ENCODE measurements at regions not wholly inside any gene's neighbourhood (a gene's known extent, or its start where the extent isn't known, plus 50 kb on each side); places are given as distances from the start of the nearest gene placed in this dataset.

DNA sequence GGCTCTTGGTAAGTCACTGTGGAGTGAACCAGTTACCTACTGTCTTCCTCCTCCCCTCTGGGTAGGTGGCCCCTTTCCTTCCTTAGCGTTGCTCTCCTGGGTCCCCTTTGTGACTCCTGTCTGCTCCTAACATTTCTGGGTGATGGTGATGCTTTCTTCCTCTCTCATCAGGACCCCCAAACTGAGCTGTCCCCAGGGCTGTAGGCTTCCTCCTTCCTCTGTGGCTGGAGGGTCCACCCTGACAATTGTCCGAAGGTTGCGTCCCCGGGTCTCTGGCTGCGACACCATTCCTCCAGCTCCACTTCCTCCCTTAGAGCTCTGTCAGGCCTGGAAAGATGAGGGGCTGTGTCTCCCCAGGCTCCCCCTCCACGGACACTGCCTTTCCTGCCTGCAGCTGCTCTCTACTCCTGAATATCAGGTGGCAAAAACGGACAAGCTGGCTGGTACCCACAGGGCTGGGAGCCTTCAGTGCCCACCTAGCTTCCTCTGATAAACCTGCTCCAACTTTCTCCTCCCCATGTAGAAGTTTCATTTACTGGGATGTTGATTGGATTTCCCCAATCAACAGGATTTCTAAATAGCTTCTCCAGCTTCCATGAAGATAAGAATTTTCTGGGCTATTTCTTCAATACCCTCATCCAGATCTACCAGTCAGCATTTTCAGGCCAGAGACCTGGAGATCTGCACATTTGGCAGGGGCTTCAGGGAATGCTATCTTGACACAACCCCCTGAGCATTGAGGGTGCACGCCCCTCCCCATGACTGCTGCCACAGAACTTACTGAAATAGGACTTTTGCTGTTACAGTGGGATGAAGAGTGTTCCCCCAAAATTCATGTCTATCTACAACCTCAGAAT is 506.5 kb downstream of the TCERG1L start:
- Histone ChIP-seq H3K27me3 (no peaks in the 10 kb centered on the region), H3K36me3 (no peaks in the 10 kb centered on the region), H3K4me3 (no peak overlapping the region), H3K4me1 (no peaks in the 10 kb centered on the region), H3K27ac (no peak overlapping the region), H3K9me3 (no peaks in the 10 kb centered on the region)
- DNase-seq (ENCODE audit: low spot score in 2 of 2) = peak in 1 of 2 donors; percentile 34
- TF ChIP-seq, protein P1, sequence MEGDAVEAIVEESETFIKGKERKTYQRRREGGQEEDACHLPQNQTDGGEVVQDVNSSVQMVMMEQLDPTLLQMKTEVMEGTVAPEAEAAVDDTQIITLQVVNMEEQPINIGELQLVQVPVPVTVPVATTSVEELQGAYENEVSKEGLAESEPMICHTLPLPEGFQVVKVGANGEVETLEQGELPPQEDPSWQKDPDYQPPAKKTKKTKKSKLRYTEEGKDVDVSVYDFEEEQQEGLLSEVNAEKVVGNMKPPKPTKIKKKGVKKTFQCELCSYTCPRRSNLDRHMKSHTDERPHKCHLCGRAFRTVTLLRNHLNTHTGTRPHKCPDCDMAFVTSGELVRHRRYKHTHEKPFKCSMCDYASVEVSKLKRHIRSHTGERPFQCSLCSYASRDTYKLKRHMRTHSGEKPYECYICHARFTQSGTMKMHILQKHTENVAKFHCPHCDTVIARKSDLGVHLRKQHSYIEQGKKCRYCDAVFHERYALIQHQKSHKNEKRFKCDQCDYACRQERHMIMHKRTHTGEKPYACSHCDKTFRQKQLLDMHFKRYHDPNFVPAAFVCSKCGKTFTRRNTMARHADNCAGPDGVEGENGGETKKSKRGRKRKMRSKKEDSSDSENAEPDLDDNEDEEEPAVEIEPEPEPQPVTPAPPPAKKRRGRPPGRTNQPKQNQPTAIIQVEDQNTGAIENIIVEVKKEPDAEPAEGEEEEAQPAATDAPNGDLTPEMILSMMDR (IDR thresholded peaks at IDR 0.05) = no peak
- intact Hi-C loops (cut with DNase I) = no loop called here

DNA sequence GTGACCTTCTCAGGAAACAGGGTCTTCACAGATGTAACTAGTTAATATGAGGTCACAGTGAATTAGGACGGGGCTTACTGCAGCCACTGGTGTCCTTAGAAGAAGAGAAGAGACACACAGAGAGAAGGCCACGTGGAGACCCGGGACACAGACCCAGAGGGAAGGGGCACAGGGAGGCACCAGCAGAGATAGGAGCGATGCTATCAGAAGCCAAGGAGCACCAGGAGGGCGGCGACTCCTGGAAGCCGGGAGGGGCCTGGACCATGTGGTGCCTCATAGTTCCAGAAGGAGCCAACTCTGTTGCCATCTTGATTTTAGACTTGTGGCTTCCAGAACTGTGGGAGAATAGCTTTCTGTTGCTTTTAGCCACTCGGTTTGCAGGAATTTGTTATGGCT is 505.9 kb downstream of the TCERG1L start:
- Histone ChIP-seq H3K4me1 (no peaks in the 10 kb centered on the region), H3K4me3 (no peak overlapping the region), H3K27me3 (no peaks in the 10 kb centered on the region), H3K9me3 (no peaks in the 10 kb centered on the region), H3K36me3 (no peaks in the 10 kb centered on the region), H3K27ac (no peak overlapping the region)
- intact Hi-C loops (cut with DNase I) = no loop called here
- DNase-seq (ENCODE audit: low spot score in 2 of 2) = peak in 1 of 2 donors; percentile 18
- TF ChIP-seq, protein P1 (IDR thresholded peaks at IDR 0.05) = no peak

DNA sequence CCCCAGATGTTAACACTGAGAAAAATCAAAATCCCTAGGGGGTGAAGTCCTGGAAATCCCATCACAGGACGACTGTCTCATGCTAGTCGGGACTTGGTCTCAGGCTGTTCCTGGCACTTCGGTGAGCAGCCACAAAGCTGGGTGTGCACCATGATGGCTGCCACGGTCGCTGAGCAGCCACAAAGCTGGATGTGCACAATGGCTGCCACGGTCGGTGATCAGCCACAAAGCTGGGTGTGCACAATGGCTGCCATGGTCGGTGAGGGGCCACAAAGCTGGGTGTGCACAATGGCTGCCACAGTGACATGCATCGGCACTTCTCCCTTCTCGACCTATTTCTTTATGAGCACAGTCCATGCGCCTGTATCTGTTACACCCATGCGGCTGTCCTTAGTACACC is 505.1 kb downstream of the TCERG1L start:
- DNase-seq (ENCODE audit: low spot score in 2 of 2) = no peak
- Histone ChIP-seq H3K4me1 (no peaks in the 10 kb centered on the region), H3K27me3 (no peaks in the 10 kb centered on the region), H3K4me3 (no peak overlapping the region), H3K9me3 (no peaks in the 10 kb centered on the region), H3K27ac (no peak overlapping the region), H3K36me3 (no peaks in the 10 kb centered on the region)
- TF ChIP-seq, protein P1 (IDR thresholded peaks at IDR 0.05) = no peak
- intact Hi-C loops (cut with DNase I) = no loop called here

DNA sequence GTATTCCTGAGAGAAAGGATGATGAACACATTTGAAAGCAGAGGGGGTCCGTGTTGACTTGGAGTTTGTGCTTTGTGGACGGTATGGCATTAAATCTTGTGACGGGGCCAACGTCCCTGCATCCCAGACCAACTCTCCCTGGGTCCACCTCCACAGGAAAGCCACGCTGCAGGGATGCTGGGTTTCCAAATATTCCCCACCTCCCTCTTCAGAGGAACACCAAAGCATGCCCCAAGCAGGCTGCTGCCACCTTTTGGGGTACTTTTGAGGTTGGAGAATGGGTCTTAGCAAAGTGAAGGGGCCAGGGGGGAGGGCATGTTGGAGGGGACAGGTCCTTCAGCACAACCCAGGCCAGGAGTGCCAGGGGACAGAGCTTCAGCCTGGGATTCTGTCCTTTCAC is 504.4 kb downstream of the TCERG1L start:
- no peaks in the 10 kb centered on the region for H3K4me1 ChIP-seq
- no peak for DNase-seq (ENCODE audit: low spot score in 2 of 2)
- H3K27me3 ChIP-seq = no peaks in the 10 kb centered on the region
- no peaks in the 10 kb centered on the region for H3K36me3 ChIP-seq
- H3K27ac ChIP-seq = no peak overlapping the region
- no peak overlapping the region for H3K4me3 ChIP-seq
- intact Hi-C loops (cut with DNase I) = no loop called here
- TF ChIP-seq, protein P1 (IDR thresholded peaks at IDR 0.05) = no peak
- no peaks in the 10 kb centered on the region for H3K9me3 ChIP-seq

DNA sequence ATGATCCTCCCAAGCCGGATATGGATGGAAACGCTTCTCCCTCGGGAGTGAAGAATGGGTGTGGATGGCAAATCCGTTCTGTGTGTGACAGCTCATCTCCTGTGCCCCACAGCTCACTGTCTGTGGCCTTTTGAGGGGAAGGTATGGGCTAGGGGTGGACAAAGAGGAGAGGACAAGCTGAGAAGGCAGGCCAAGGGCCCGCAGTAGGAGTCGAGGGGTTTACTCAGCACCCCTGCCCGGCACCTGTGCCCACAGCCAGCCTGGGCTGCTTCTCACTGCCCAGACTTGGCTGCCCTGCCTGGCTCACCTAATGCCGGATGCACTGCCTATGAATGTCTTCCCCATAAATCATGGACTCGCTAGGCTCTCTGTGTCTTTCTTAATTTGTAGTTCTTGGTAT is 503.8 kb downstream of the TCERG1L start:
- H3K9me3 ChIP-seq = no peaks in the 10 kb centered on the region
- TF ChIP-seq, protein P1 (IDR thresholded peaks at IDR 0.05) = no peak
- DNase-seq (ENCODE audit: low spot score in 2 of 2) = no peak
- H3K36me3 ChIP-seq = no peaks in the 10 kb centered on the region
- no peak overlapping the region for H3K4me3 ChIP-seq
- H3K27ac ChIP-seq = no peak overlapping the region
- H3K27me3 ChIP-seq = no peaks in the 10 kb centered on the region
- intact Hi-C loops (cut with DNase I) = no loop called here
- H3K4me1 ChIP-seq = no peaks in the 10 kb centered on the region

All from ascending aorta (tissue), 2 donors.